A673 (cell line): ENCODE measurements at regions not wholly inside any gene's neighbourhood (a gene's known extent, or its start where the extent isn't known, plus 50 kb on each side); places are given as distances from the start of the nearest gene placed in this dataset.

Experiments
- CTCF ChIP-seq: fragments of 300-800, 200-600 bp; sonication (generic); conservative IDR thresholded peaks from 2 replicates; pipeline ENCODE4 v1.5.1; 2017; ENCODE audit warnings: low read depth, mild to moderate bottlenecking, antibody characterized with exemption, low read length, moderate library complexity, mixed read lengths
- EZH2 ChIP-seq: fragments of 200-600 bp; sonication (generic); IDR thresholded peaks from 2 replicates; pipeline ENCODE4 v1.6.1; 2017; ENCODE audit warnings: borderline replicate concordance, low read depth, mild to moderate bottlenecking, mixed read lengths, antibody characterized with exemption, low read length; ENCODE audit not compliant: poor library complexity, severe bottlenecking

- TF ChIP-seq CTCF (no peak), EZH2 (no peak)
Measured at GRCh38 chr5:160479220-160479619, 57.6 kb downstream of the PTTG1 start.
